ENCODE measurements at regions not wholly inside any gene's neighbourhood (a gene's known extent, or its start where the extent isn't known, plus 50 kb on each side); places are given as distances from the start of the nearest gene placed in this dataset.

DNA sequence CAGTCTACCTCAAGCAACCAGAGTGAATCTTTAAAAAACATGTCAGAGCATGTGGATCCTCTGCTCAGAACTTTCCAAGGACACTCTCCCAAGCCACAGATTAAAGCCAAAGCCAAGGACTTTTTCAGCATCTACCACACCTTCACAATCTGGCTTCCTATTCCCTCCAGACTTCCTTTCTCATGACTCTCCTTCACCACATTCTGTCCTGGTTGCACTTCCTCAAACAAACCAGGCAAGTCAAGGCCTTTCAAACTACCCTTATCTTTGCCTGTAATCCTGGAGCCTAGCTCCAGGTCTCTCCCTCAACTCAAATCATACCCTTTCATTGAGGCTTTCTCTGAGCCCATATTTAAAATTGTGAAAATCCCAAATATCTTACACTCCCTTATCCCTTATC, 191.6 kb upstream of the GALNTL6 start:
- no peak overlapping the region for H3K27ac ChIP-seq
- H3K9me3 ChIP-seq (ENCODE audit: low read depth), result no peaks in the 10 kb centered on the region
- no peak for TF ChIP-seq EZH2 (IDR thresholded peaks at IDR 0.05; ENCODE audit: insufficient read depth, poor library complexity, severe bottlenecking)
- no peak for TF ChIP-seq EZH2phosphoT487 (IDR thresholded peaks at IDR 0.05; ENCODE audit: insufficient read depth, low read depth)
- H4K20me1 ChIP-seq (ENCODE audit: insufficient read depth), result no peaks in the 10 kb centered on the region
- H3F3A ChIP-seq (ENCODE audit: insufficient read depth), result no peaks in the 10 kb centered on the region
- H2AFZ ChIP-seq, result no peak overlapping the region
- no peak overlapping the region for H3K4me2 ChIP-seq (ENCODE audit: unreplicated experiment)
- no peaks in the 10 kb centered on the region for H3K36me3 ChIP-seq (ENCODE audit: low read depth)
- H3K9ac ChIP-seq, result no peak overlapping the region
- H3K4me1 ChIP-seq (ENCODE audit: insufficient read depth), result no peaks in the 10 kb centered on the region
- in situ Hi-C loops (cut with MboI), result no loop called here
- no peak overlapping the region for H3K4me3 ChIP-seq
- H3K27me3 ChIP-seq (replicated peaks; ENCODE audit: insufficient read depth), result no peaks in the 10 kb centered on the region
- no peaks in the 10 kb centered on the region for H3K9me2 ChIP-seq (ENCODE audit: insufficient read depth)
- H3K79me2 ChIP-seq (ENCODE audit: insufficient read depth), result no peaks in the 10 kb centered on the region
- DNase-seq, result no peak

DNA sequence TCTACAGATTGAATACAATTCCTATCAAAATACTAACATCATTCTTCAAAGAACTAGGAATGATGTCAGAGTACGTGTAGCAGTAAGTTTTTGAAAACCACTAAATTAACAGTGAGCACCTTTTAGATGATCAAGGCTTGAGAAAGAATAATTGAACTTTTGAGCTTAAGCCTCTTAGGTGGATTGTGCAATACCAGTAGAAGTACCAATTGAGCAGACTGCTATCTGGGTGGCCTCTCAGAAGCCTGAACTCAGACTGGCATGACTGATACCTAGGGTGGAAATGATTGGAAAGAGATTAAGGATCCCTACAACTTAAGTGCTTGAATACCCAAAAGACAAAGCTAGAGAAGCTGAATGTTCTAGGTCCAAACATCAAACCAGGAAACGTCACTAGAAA, 200.3 kb upstream of the GALNTL6 start:
- H3K4me2 ChIP-seq (ENCODE audit: unreplicated experiment), result no peak overlapping the region
- no peaks in the 10 kb centered on the region for H3F3A ChIP-seq (ENCODE audit: insufficient read depth)
- H3K9me2 ChIP-seq (ENCODE audit: insufficient read depth), result no peaks in the 10 kb centered on the region
- H2AFZ ChIP-seq, result no peak overlapping the region
- in situ Hi-C loops (cut with MboI), result no loop called here
- H3K4me1 ChIP-seq (ENCODE audit: insufficient read depth), result no peaks in the 10 kb centered on the region
- H3K79me2 ChIP-seq (ENCODE audit: insufficient read depth), result no peaks in the 10 kb centered on the region
- no peak overlapping the region for H3K27ac ChIP-seq
- H4K20me1 ChIP-seq (ENCODE audit: insufficient read depth), result no peaks in the 10 kb centered on the region
- H3K9me3 ChIP-seq (ENCODE audit: low read depth), result no peaks in the 10 kb centered on the region
- WGBS, 2 experiments (ENCODE audit: low coverage in 1 of 2, low lambda C conversion rate in 2 of 2, missing lambda C conversion rate in 2 of 2), result 10% methylated on average over 2 of the region's 2 CpGs
- no peak overlapping the region for H3K9ac ChIP-seq
- TF ChIP-seq EZH2phosphoT487 (IDR thresholded peaks at IDR 0.05; ENCODE audit: insufficient read depth, low read depth) (no peak), EZH2 (IDR thresholded peaks at IDR 0.05; ENCODE audit: insufficient read depth, poor library complexity, severe bottlenecking) (no peak)
- H3K4me3 ChIP-seq, result no peak overlapping the region
- no peaks in the 10 kb centered on the region for H3K27me3 ChIP-seq (replicated peaks; ENCODE audit: insufficient read depth)
- H3K36me3 ChIP-seq (ENCODE audit: low read depth), result no peaks in the 10 kb centered on the region
- no peak for DNase-seq

DNA sequence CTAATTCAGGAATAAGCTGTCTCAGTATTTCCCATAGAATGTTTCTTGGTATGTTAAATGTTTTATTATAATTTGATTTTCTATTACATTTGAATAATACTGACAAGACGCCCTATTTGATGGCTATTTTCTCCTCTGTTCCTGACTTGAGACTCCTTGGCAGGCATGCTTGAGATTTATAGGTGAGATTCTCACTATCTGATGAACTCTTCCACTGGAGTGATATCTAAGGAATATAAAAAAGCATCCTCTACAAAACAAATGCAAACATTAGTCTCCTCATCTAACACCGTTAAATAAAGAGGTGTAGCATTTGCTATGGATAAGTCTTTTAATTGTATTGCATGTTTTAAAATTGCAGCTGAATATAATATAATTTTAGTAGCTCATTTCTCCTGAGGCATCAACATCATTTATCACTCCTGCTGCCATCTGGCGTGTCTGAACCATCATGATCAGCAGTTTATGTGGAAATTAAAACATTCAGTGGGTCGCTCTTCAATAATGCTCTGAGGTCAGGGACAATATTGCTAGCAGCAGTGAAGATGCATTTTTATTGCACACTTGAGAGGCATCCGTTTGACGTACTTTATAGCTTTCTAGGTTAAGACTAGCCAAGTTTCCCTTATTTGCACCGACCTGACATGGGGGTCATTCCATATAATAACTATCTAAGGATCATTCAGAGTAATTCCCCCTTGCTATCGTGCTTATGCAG, 210.4 kb upstream of the GALNTL6 start:
- Histone ChIP-seq H2AFZ (no peak overlapping the region), H3K4me1 (ENCODE audit: insufficient read depth) (no peaks in the 10 kb centered on the region), H3K36me3 (ENCODE audit: low read depth) (no peaks in the 10 kb centered on the region), H3K27me3 (replicated peaks; ENCODE audit: insufficient read depth) (no peaks in the 10 kb centered on the region), H3K9me2 (ENCODE audit: insufficient read depth) (no peaks in the 10 kb centered on the region), H3K27ac (no peak overlapping the region), H3K9ac (no peak overlapping the region), H3K4me3 (no peak overlapping the region), H3K79me2 (ENCODE audit: insufficient read depth) (no peaks in the 10 kb centered on the region), H4K20me1 (ENCODE audit: insufficient read depth) (no peaks in the 10 kb centered on the region), H3F3A (ENCODE audit: insufficient read depth) (no peaks in the 10 kb centered on the region), H3K4me2 (ENCODE audit: unreplicated experiment) (no peak overlapping the region), H3K9me3 (ENCODE audit: low read depth) (peaks cover 3% of the 10 kb centered on the region)
- TF ChIP-seq EZH2 (IDR thresholded peaks at IDR 0.05; ENCODE audit: insufficient read depth, poor library complexity, severe bottlenecking) (no peak), EZH2phosphoT487 (IDR thresholded peaks at IDR 0.05; ENCODE audit: insufficient read depth, low read depth) (no peak)
- DNase-seq, result no peak
- in situ Hi-C loops (cut with MboI), result no loop called here
- 1% methylated on average over 8 of the region's 8 CpGs for WGBS, 2 experiments (ENCODE audit: low coverage in 1 of 2, low lambda C conversion rate in 2 of 2, missing lambda C conversion rate in 2 of 2)

DNA sequence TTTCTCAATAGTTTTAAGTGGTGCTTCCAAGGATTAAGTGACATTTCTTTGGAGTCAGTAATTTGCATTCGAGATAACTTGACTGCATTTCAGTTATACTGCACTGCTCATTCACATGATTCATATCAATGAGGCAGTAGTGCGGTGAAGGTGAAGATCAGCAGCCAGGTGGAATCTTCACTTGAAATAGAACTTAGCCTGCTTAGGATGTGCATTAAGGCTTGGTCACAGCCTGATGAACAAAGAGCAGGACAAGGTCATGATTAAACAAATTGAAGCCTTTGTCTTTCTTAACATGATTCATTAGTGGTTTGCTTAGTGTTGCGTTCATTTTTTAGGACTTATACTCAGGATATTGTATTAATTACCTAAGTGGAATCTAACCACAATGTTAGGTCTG, 212.1 kb upstream of the GALNTL6 start:
- Histone ChIP-seq H2AFZ (no peak overlapping the region), H3K9ac (no peak overlapping the region), H3F3A (ENCODE audit: insufficient read depth) (no peaks in the 10 kb centered on the region), H3K9me3 (ENCODE audit: low read depth) (no peaks in the 10 kb centered on the region), H3K36me3 (ENCODE audit: low read depth) (no peaks in the 10 kb centered on the region), H3K27me3 (replicated peaks; ENCODE audit: insufficient read depth) (no peaks in the 10 kb centered on the region), H3K27ac (no peak overlapping the region), H3K79me2 (ENCODE audit: insufficient read depth) (no peaks in the 10 kb centered on the region), H3K9me2 (ENCODE audit: insufficient read depth) (no peaks in the 10 kb centered on the region), H4K20me1 (ENCODE audit: insufficient read depth) (no peaks in the 10 kb centered on the region), H3K4me1 (ENCODE audit: insufficient read depth) (no peaks in the 10 kb centered on the region), H3K4me2 (ENCODE audit: unreplicated experiment) (no peak overlapping the region), H3K4me3 (no peak overlapping the region)
- no peak for TF ChIP-seq EZH2 (IDR thresholded peaks at IDR 0.05; ENCODE audit: insufficient read depth, poor library complexity, severe bottlenecking)
- no peak for TF ChIP-seq EZH2phosphoT487 (IDR thresholded peaks at IDR 0.05; ENCODE audit: insufficient read depth, low read depth)
- in situ Hi-C loops (cut with MboI), result no loop called here
- WGBS, 2 experiments (ENCODE audit: low coverage in 1 of 2, low lambda C conversion rate in 2 of 2, missing lambda C conversion rate in 2 of 2), result 20 to 21% methylated on average over 3 of the region's 3 CpGs
- DNase-seq, result no peak

DNA sequence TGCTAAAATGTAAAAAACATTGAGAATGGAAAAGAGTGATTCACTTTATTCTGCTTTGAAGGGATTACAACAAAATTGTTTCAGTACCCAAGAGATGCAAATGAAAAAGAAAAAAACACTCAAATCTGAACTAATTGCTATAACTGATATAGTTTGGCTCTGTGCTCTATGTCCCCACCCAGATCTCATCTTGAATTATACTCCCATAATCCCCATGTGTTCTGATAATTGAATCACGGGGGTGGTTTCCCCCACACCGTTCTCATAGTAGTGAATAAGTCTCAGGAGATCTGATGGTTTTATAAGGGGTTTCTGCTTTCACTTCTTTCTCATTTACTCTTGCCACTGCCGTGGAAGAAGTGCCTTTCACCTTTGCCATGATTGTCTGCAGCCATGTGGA, 213.6 kb upstream of the GALNTL6 start:
- Histone ChIP-seq H3K9me3 (ENCODE audit: low read depth) (no peaks in the 10 kb centered on the region), H3K27ac (no peak overlapping the region), H3K27me3 (replicated peaks; ENCODE audit: insufficient read depth) (no peaks in the 10 kb centered on the region), H4K20me1 (ENCODE audit: insufficient read depth) (no peaks in the 10 kb centered on the region), H3K4me3 (no peak overlapping the region), H3K36me3 (ENCODE audit: low read depth) (no peaks in the 10 kb centered on the region), H3K9me2 (ENCODE audit: insufficient read depth) (no peaks in the 10 kb centered on the region), H2AFZ (no peak overlapping the region), H3K4me2 (ENCODE audit: unreplicated experiment) (no peak overlapping the region), H3K4me1 (ENCODE audit: insufficient read depth) (no peaks in the 10 kb centered on the region), H3K9ac (no peak overlapping the region), H3K79me2 (ENCODE audit: insufficient read depth) (no peaks in the 10 kb centered on the region), H3F3A (ENCODE audit: insufficient read depth) (no peaks in the 10 kb centered on the region)
- in situ Hi-C loops (cut with MboI), result no loop called here
- no peak for TF ChIP-seq EZH2phosphoT487 (IDR thresholded peaks at IDR 0.05; ENCODE audit: insufficient read depth, low read depth)
- no peak for TF ChIP-seq EZH2 (IDR thresholded peaks at IDR 0.05; ENCODE audit: insufficient read depth, poor library complexity, severe bottlenecking)
- DNase-seq, result no peak
- WGBS, 2 experiments (ENCODE audit: low coverage in 1 of 2, low lambda C conversion rate in 2 of 2, missing lambda C conversion rate in 2 of 2), result 27 to 36% methylated on average over 3 of the region's 3 CpGs

All from GM23248 (cell line).